OCI-LY7 (cell line): ENCODE measurements at regions not wholly inside any gene's neighbourhood (a gene's known extent, or its start where the extent isn't known, plus 50 kb on each side); places are given as distances from the start of the nearest gene placed in this dataset.

ENCODE experiments used
- BruUV-seq: library from RNA; stranded (reverse); fragments of 400-500 nt; replicated peaks from 2 replicates; lab custom pipeline; 2021; lab: Mats Ljungman, UMichigan
- CTCF ChIA-PET: fragments of 300-600 bp; sonication (Branson Sonifier 250); formaldehyde crosslinking; loops from one replicate; lab custom pipeline; 2022; ENCODE audit warnings: antibody characterized with exemption; ENCODE audit not compliant: unreplicated experiment; lab: Charles Lee
- POLR2A ChIA-PET: fragments of 300-600 bp; sonication (Branson Sonifier 250); formaldehyde crosslinking; loops from one replicate; lab custom pipeline; 2022; ENCODE audit warnings: antibody characterized with exemption; lab: Charles Lee
- DNase-seq: peaks from one replicate; pipeline ENCODE4 v3.0.0-alpha.2; 2015; ENCODE audit warnings: low spot score
- H2AFZ ChIP-seq: fragments of 200-600 bp; sonication (generic), shearing (Covaris generic); 2 replicates; pipeline ENCODE4 v1.6.1; 2014; ENCODE audit warnings: mild to moderate bottlenecking, antibody characterized with exemption, low read length, moderate library complexity
- H3K27ac ChIP-seq: fragments of 200-600 bp; sonication (generic); 2 replicates; pipeline ENCODE4 v1.5.1; 2014; ENCODE audit warnings: mixed run types, low read depth, mild to moderate bottlenecking, moderate library complexity, low read length, inconsistent platforms; ENCODE audit not compliant: poor library complexity, severe bottlenecking
- H3K36me3 ChIP-seq: fragments of 200-600 bp; sonication (generic); 2 replicates; pipeline ENCODE4 v1.6.1; 2014; ENCODE audit warnings: mild to moderate bottlenecking, antibody characterized with exemption, low read length, moderate library complexity, mixed read lengths; ENCODE audit not compliant: insufficient read depth
- H3K4me1 ChIP-seq: fragments of 200-600 bp; sonication (generic); 2 replicates; pipeline ENCODE4 v1.5.1; 2014; ENCODE audit warnings: mild to moderate bottlenecking, low read length; ENCODE audit not compliant: insufficient read depth, poor library complexity, severe bottlenecking
- H3K4me2 ChIP-seq: fragments of 200-600 bp; sonication (generic); 2 replicates; pipeline ENCODE4 v1.6.1; 2014; ENCODE audit warnings: mild to moderate bottlenecking, low read length
- H3K4me3 ChIP-seq: fragments of 200-600 bp; sonication (generic); 2 replicates; pipeline ENCODE4 v1.5.1; 2014; ENCODE audit warnings: mild to moderate bottlenecking, low read depth, low read length; ENCODE audit not compliant: poor library complexity, severe bottlenecking
- H3K79me2 ChIP-seq: fragments of 200-600 bp; sonication (generic); 2 replicates; pipeline ENCODE4 v1.6.1; 2016; ENCODE audit warnings: low read depth, mild to moderate bottlenecking, low read length, moderate library complexity, mixed read lengths; ENCODE audit not compliant: insufficient read depth
- H3K9me2 ChIP-seq: fragments of 200-600 bp; sonication (generic); 2 replicates; pipeline ENCODE4 v1.6.1; 2016; ENCODE audit warnings: mild to moderate bottlenecking, low read length, mixed read lengths; ENCODE audit not compliant: insufficient read depth
- H3K9me3 ChIP-seq: fragments of 200-600 bp; sonication (generic); 2 replicates; pipeline ENCODE4 v1.6.1; 2014; ENCODE audit warnings: mild to moderate bottlenecking, mixed run types, low read length, mixed read lengths
- H4K20me1 ChIP-seq: fragments of 200-600 bp; sonication (generic); 2 replicates; pipeline ENCODE4 v1.6.1; 2014; ENCODE audit warnings: mild to moderate bottlenecking, antibody characterized with exemption, low read length, moderate library complexity, mixed read lengths; ENCODE audit not compliant: insufficient read depth
- EZH2phosphoT487 ChIP-seq: fragments of 200-600 bp; sonication (generic); IDR thresholded peaks from 2 replicates; pipeline ENCODE4 v1.6.1; 2018; ENCODE audit warnings: low read depth, borderline replicate concordance, mild to moderate bottlenecking, mixed run types, antibody characterized with exemption, low read length, moderate library complexity, mixed read lengths
- intact Hi-C: fragments of 100-400 bp; cut with micrococcal nuclease; formaldehyde crosslinking; loops from one replicate; pipeline ENCODE4 v1.10.0; 2022; ENCODE audit not compliant: unreplicated experiment
- TF ChIP-seq, protein P1 (sequence below): fragments of 200-600 bp; sonication (generic); conservative IDR thresholded peaks from 2 replicates; pipeline ENCODE4 v1.5.1; 2014; ENCODE audit warnings: mild to moderate bottlenecking, antibody characterized with exemption, low read length, moderate library complexity, mixed read lengths

- Histone ChIP-seq H3K79me2 (no peaks in the 10 kb centered on the region), H3K9me2 (no peaks in the 10 kb centered on the region), H3K9me3 (no peaks in the 10 kb centered on the region), H3K4me1 (no peaks in the 10 kb centered on the region), H2AFZ (no peak overlapping the region), H3K27ac (no peak overlapping the region), H3K36me3 (no peaks in the 10 kb centered on the region), H3K4me2 (no peak overlapping the region), H3K4me3 (no peak overlapping the region), H4K20me1 (no peaks in the 10 kb centered on the region)
- ChIA-PET POLR2A (no interaction called here), CTCF (no interaction called here)
- TF ChIP-seq, protein P1, sequence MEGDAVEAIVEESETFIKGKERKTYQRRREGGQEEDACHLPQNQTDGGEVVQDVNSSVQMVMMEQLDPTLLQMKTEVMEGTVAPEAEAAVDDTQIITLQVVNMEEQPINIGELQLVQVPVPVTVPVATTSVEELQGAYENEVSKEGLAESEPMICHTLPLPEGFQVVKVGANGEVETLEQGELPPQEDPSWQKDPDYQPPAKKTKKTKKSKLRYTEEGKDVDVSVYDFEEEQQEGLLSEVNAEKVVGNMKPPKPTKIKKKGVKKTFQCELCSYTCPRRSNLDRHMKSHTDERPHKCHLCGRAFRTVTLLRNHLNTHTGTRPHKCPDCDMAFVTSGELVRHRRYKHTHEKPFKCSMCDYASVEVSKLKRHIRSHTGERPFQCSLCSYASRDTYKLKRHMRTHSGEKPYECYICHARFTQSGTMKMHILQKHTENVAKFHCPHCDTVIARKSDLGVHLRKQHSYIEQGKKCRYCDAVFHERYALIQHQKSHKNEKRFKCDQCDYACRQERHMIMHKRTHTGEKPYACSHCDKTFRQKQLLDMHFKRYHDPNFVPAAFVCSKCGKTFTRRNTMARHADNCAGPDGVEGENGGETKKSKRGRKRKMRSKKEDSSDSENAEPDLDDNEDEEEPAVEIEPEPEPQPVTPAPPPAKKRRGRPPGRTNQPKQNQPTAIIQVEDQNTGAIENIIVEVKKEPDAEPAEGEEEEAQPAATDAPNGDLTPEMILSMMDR: no peak
- TF ChIP-seq EZH2phosphoT487: no peak
- intact Hi-C loops: no loop called here
- BruUV-seq: no TSS peak
- no peak for DNase-seq
Measured at GRCh38 chr9:72428329-72428728, 63.3 kb upstream of the ZFAND5 start.

GRCh38 chr9:72427801-72428200 lies 62.8 kb upstream of the ZFAND5 start:
- TF ChIP-seq EZH2phosphoT487: no peak
- TF ChIP-seq, protein P1: no peak
- intact Hi-C loops: no loop called here
- Histone ChIP-seq H3K79me2 (no peaks in the 10 kb centered on the region), H3K9me2 (no peaks in the 10 kb centered on the region), H3K9me3 (no peaks in the 10 kb centered on the region), H3K27ac (no peak overlapping the region), H2AFZ (no peak overlapping the region), H3K36me3 (no peaks in the 10 kb centered on the region), H4K20me1 (no peaks in the 10 kb centered on the region), H3K4me1 (no peaks in the 10 kb centered on the region), H3K4me2 (no peak overlapping the region), H3K4me3 (no peak overlapping the region)
- no TSS peak for BruUV-seq
- CTCF ChIA-PET: no interaction called here
- POLR2A ChIA-PET: no interaction called here
- no peak for DNase-seq

GRCh38 chr9:72424131-72424530 lies 59.1 kb upstream of the ZFAND5 start:
- H3K4me1 ChIP-seq: no peaks in the 10 kb centered on the region
- intact Hi-C loops: no loop called here
- BruUV-seq: no TSS peak
- H3K4me2 ChIP-seq: no peak overlapping the region
- no peaks in the 10 kb centered on the region for H4K20me1 ChIP-seq
- H2AFZ ChIP-seq: no peak overlapping the region
- H3K4me3 ChIP-seq: no peak overlapping the region
- H3K36me3 ChIP-seq: no peaks in the 10 kb centered on the region
- H3K27ac ChIP-seq: no peak overlapping the region
- no peaks in the 10 kb centered on the region for H3K9me2 ChIP-seq
- CTCF ChIA-PET: no interaction called here
- H3K79me2 ChIP-seq: no peaks in the 10 kb centered on the region
- no peak for DNase-seq
- POLR2A ChIA-PET: no interaction called here
- no peaks in the 10 kb centered on the region for H3K9me3 ChIP-seq
- TF ChIP-seq, protein P1: no peak
- no peak for TF ChIP-seq EZH2phosphoT487
